H1 (cell line): ENCODE measurements at regions not wholly inside any gene's neighbourhood (a gene's known extent, or its start where the extent isn't known, plus 50 kb on each side); places are given as distances from the start of the nearest gene placed in this dataset.

Source experiments
- CHD7 ChIP-seq: fragments of 300-600 bp; sonication (generic); IDR thresholded peaks from 2 replicates; pipeline ENCODE4 v1.7.1; 2012; ENCODE audit warnings: low read length, moderate library complexity, mild to moderate bottlenecking, inconsistent platforms; ENCODE audit not compliant: insufficient replicate concordance
- GABPA ChIP-seq: IDR thresholded peaks from 2 replicates; pipeline ENCODE4 v1.6.1; 2011; ENCODE audit warnings: mild to moderate bottlenecking, low read length, moderate library complexity, borderline replicate concordance; ENCODE audit not compliant: insufficient read depth
- USF2 ChIP-seq: IDR thresholded peaks from 2 replicates; pipeline ENCODE4 v1.6.1; 2011; ENCODE audit warnings: low read length, improper control_type of control experiment

DNA sequence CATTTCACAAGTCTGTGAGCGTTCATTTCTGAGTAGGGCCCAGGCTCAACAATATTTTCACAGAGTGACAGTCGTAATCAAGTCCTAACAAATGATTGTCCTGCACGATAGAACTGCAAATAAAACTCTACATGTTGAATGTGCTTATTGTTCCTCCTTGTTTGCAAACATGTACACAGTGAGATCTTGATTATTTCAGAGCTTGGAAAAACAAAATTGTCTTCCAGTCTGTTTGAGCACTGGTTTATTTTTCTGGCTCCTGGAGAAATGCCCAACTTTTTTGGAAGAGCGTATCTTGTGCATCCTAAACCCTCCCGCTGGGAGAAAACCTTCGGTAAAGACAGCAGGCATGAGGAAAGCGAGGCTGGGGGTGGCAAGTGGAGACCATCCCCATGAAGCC is 91.1 kb downstream of the TEX36 start (continued):
- TF ChIP-seq CHD7 (no peak), USF2 (no peak), GABPA (no peak)
